ENCODE measurements at regions not wholly inside any gene's neighbourhood (a gene's known extent, or its start where the extent isn't known, plus 50 kb on each side); places are given as distances from the start of the nearest gene placed in this dataset.

DNA sequence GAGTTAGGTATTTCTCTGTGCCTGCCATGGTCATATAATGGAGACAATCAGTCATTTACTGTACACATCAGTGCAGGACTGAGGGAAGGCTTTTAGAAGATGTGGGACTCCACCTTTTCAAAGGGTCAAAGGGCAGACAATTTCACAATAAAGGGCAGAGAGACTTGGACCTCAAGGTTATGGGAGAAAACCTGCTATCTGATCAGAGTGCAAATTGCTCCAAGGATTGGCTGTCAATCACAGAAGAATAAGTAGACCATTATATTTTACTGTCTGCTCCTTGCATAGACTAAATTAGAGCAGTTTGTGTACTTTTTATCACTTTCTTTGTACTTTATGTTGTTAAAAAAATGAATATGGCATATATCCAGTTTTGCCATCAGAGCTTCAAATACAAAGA is 314.9 kb upstream of the ATP11B start:
- Histone ChIP-seq H3K4me1 (ENCODE audit: insufficient read depth, low read length) (no peaks in the 10 kb centered on the region), H3K36me3 (ENCODE audit: insufficient read depth, low read length) (no peaks in the 10 kb centered on the region), H3K27ac (ENCODE audit: low read depth, low read length) (no peak overlapping the region), H3K9me3 (ENCODE audit: low read length) (no peaks in the 10 kb centered on the region), H3K9ac (ENCODE audit: low read length) (no peak overlapping the region), H3K4me3 (ENCODE audit: low read depth in 1 of 2, low read length in 2 of 2) (no peak overlapping the region), H3K27me3 (ENCODE audit: control insufficient read depth in 1 of 2, insufficient read depth in 2 of 2, low read length in 2 of 2) (no peaks in the 10 kb centered on the region)

DNA sequence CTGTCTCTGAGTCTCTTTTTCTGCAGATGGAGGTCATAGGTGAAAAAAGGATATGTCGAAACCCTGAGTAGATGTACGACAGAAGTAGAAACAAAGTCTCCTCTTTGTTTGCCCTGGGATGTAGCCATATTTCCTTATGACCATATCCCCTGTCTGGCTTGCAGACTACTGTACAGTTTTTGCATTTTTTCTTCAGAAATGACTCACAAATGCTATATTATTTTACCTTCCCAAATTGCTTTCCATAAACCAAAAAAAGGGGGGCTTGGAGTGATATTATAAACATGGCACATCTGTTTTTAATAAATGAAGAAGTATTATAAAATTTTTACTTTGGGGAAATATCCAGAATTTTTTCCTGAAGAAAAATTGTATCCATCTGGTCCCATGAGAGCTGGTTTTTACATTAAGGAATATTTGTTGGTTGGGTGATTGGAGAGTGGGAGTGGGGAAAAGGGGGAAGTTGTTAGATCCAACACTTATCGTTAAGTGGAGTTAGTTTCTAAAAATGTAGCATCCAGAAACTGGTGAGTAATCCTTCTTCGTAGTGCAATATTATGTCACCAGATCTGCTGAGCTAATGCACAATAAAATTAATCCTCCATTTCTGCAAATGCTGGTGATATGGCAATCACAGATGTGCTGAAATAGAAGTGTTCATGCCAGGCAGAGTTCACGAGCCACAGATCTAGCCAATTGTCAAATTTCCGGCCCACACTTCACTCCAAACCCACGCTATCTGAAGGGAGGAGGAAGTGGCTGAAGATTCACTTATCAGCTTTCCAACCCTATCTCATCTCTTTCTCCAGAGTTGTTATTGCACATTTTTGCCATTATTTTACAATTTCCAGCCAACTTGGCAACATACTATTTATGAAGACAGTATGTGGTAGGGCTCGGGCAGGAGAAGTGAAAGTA is 313.6 kb upstream of the ATP11B start:
- no peaks in the 10 kb centered on the region for H3K36me3 ChIP-seq (ENCODE audit: insufficient read depth, low read length)

GRCh38 chr3:182482705-182483104 is 310.6 kb upstream of the ATP11B start:
- no peak overlapping the region for H3K27ac ChIP-seq (ENCODE audit: low read depth, low read length)
- no peaks in the 10 kb centered on the region for H3K4me1 ChIP-seq (ENCODE audit: insufficient read depth, low read length)
- H3K9ac ChIP-seq (ENCODE audit: low read length), result no peak overlapping the region
- no peaks in the 10 kb centered on the region for H3K9me3 ChIP-seq (ENCODE audit: low read length)
- H3K36me3 ChIP-seq (ENCODE audit: insufficient read depth, low read length), result no peaks in the 10 kb centered on the region
- H3K27me3 ChIP-seq (ENCODE audit: control insufficient read depth in 1 of 2, insufficient read depth in 2 of 2, low read length in 2 of 2), result no peaks in the 10 kb centered on the region
- no peak overlapping the region for H3K4me3 ChIP-seq (ENCODE audit: low read depth in 1 of 2, low read length in 2 of 2)

More for the DNA sequence above, 313.6 kb upstream of the ATP11B start:
- Histone ChIP-seq H3K27me3 (ENCODE audit: control insufficient read depth in 1 of 2, insufficient read depth in 2 of 2, low read length in 2 of 2) (no peaks in the 10 kb centered on the region), H3K9ac (ENCODE audit: low read length) (no peak overlapping the region), H3K27ac (ENCODE audit: low read depth, low read length) (no peak overlapping the region), H3K9me3 (ENCODE audit: low read length) (no peaks in the 10 kb centered on the region), H3K4me1 (ENCODE audit: insufficient read depth, low read length) (no peaks in the 10 kb centered on the region), H3K4me3 (ENCODE audit: low read depth in 1 of 2, low read length in 2 of 2) (no peak overlapping the region)

- H3K9me3 ChIP-seq (ENCODE audit: low read length), result no peaks in the 10 kb centered on the region
- H3K27ac ChIP-seq (ENCODE audit: low read depth, low read length), result no peak overlapping the region
- no peak overlapping the region for H3K9ac ChIP-seq (ENCODE audit: low read length)
- H3K36me3 ChIP-seq (ENCODE audit: insufficient read depth, low read length), result no peaks in the 10 kb centered on the region
- H3K4me3 ChIP-seq (ENCODE audit: low read depth in 1 of 2, low read length in 2 of 2), result no peak overlapping the region
- H3K27me3 ChIP-seq (ENCODE audit: control insufficient read depth in 1 of 2, insufficient read depth in 2 of 2, low read length in 2 of 2), result no peaks in the 10 kb centered on the region
- H3K4me1 ChIP-seq (ENCODE audit: insufficient read depth, low read length), result no peaks in the 10 kb centered on the region
These were observed 308.6 kb upstream of the ATP11B start for GRCh38 chr3:182484682-182485081.

DNA sequence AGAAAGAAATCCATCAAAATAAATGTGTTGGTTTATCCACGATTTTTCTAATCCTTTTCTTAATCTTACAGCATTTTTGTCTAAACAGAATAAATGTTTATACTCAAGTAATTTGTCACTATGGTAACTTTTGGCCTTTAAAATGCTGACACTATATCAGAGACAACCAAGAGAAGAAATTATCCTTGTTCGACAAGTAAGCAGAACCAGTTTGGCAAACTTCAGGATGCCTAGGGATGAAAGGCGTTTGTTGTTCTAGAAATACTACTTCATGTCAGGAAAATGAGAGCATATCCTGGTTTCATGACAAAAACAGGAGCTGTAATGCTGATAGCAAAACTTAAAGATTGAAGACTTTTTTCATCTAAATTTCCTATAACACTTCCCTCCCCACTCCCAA is 308.0 kb upstream of the ATP11B start:
- H3K4me1 ChIP-seq (ENCODE audit: insufficient read depth, low read length), result no peaks in the 10 kb centered on the region
- no peaks in the 10 kb centered on the region for H3K27me3 ChIP-seq (ENCODE audit: control insufficient read depth in 1 of 2, insufficient read depth in 2 of 2, low read length in 2 of 2)
- H3K36me3 ChIP-seq (ENCODE audit: insufficient read depth, low read length), result no peaks in the 10 kb centered on the region
- no peak overlapping the region for H3K9ac ChIP-seq (ENCODE audit: low read length)
- H3K27ac ChIP-seq (ENCODE audit: low read depth, low read length), result no peak overlapping the region
- H3K9me3 ChIP-seq (ENCODE audit: low read length), result no peaks in the 10 kb centered on the region
- no peak overlapping the region for H3K4me3 ChIP-seq (ENCODE audit: low read depth in 1 of 2, low read length in 2 of 2)

DNA sequence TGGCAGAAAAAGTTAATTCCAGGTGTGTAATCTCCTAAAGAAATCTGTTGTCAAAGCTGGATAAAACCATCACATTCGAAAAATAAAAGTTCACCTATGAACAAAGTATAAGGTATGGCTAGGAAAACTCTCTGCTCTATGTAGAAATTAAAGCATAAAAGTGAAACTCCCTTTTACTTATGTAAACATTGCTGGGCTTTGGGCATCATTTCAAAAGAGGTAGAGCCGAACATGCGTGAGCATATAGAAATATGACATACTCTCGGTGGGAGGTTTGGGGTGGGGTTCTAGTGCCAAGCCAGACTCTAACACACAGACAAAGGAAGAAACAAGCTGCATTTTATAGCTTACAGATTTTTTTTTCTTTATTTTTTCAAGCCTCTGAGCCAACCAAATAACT is 306.8 kb upstream of the ATP11B start:
- Histone ChIP-seq H3K36me3 (ENCODE audit: insufficient read depth, low read length) (no peaks in the 10 kb centered on the region), H3K4me3 (ENCODE audit: low read depth in 1 of 2, low read length in 2 of 2) (no peak overlapping the region), H3K27me3 (ENCODE audit: control insufficient read depth in 1 of 2, insufficient read depth in 2 of 2, low read length in 2 of 2) (no peaks in the 10 kb centered on the region), H3K27ac (ENCODE audit: low read depth, low read length) (no peak overlapping the region), H3K9me3 (ENCODE audit: low read length) (no peaks in the 10 kb centered on the region), H3K4me1 (ENCODE audit: insufficient read depth, low read length) (no peaks in the 10 kb centered on the region), H3K9ac (ENCODE audit: low read length) (no peak overlapping the region)

DNA sequence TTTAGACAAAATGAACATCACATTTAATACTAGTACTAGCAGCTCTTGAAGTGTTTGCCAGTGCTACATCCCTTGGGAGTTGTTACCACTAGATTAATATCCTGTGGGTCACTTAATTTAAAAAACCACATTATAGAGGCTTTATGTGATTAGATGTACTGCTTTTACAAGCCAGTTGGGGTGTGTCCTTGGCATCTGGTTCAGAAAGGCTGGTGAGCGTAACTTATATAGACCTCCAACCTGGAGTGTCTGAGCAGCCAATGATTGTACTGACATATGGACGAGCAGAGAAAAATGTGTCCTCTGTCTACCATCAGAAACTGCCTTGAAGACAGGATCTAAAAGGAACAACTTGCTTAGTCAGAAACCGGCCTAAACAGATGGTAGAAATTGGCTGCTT is 306.2 kb upstream of the ATP11B start:
- no peak overlapping the region for H3K4me3 ChIP-seq (ENCODE audit: low read depth in 1 of 2, low read length in 2 of 2)
- H3K4me1 ChIP-seq (ENCODE audit: insufficient read depth, low read length), result no peaks in the 10 kb centered on the region
- no peak overlapping the region for H3K27ac ChIP-seq (ENCODE audit: low read depth, low read length)
- H3K36me3 ChIP-seq (ENCODE audit: insufficient read depth, low read length), result no peaks in the 10 kb centered on the region
- no peaks in the 10 kb centered on the region for H3K27me3 ChIP-seq (ENCODE audit: control insufficient read depth in 1 of 2, insufficient read depth in 2 of 2, low read length in 2 of 2)
- no peak overlapping the region for H3K9ac ChIP-seq (ENCODE audit: low read length)
- no peaks in the 10 kb centered on the region for H3K9me3 ChIP-seq (ENCODE audit: low read length)

GRCh38 chr3:182487611-182488010 is 305.7 kb upstream of the ATP11B start:
- Histone ChIP-seq H3K27ac (ENCODE audit: low read depth, low read length) (no peak overlapping the region), H3K36me3 (ENCODE audit: insufficient read depth, low read length) (no peaks in the 10 kb centered on the region), H3K4me1 (ENCODE audit: insufficient read depth, low read length) (no peaks in the 10 kb centered on the region), H3K9ac (ENCODE audit: low read length) (no peak overlapping the region), H3K4me3 (ENCODE audit: low read depth in 1 of 2, low read length in 2 of 2) (no peak overlapping the region), H3K9me3 (ENCODE audit: low read length) (no peaks in the 10 kb centered on the region), H3K27me3 (ENCODE audit: control insufficient read depth in 1 of 2, insufficient read depth in 2 of 2, low read length in 2 of 2) (no peaks in the 10 kb centered on the region)

GRCh38 chr3:182490596-182491491 is 302.5 kb upstream of the ATP11B start:
- Histone ChIP-seq H3K4me3 (ENCODE audit: low read depth in 1 of 2, low read length in 2 of 2) (no peak overlapping the region), H3K27ac (ENCODE audit: low read depth, low read length) (no peak overlapping the region), H3K27me3 (ENCODE audit: control insufficient read depth in 1 of 2, insufficient read depth in 2 of 2, low read length in 2 of 2) (no peaks in the 10 kb centered on the region), H3K9ac (ENCODE audit: low read length) (no peak overlapping the region), H3K9me3 (ENCODE audit: low read length) (no peaks in the 10 kb centered on the region), H3K36me3 (ENCODE audit: insufficient read depth, low read length) (no peaks in the 10 kb centered on the region), H3K4me1 (ENCODE audit: insufficient read depth, low read length) (no peaks in the 10 kb centered on the region)

GRCh38 chr3:182491577-182491976 is 301.7 kb upstream of the ATP11B start:
- H3K4me3 ChIP-seq (ENCODE audit: low read depth in 1 of 2, low read length in 2 of 2), result no peak overlapping the region

DNA sequence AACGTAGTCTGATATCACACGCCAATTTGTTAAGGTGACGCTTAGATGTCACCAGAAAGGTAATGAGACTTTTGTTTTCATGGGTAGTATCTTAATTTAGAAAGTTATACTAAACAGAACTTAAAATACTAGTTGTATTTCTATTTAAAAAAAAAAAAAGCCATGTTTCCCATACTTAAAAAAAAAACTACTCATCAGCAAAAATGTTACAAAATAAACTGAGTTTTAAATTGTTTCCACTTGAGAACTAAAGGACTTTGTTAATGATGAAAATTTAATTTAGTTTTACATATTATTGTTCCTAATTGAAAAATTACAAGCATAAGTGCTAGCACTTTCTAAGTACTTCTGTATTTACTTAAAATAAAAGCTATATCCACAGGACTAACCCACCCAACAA is 300.8 kb upstream of the ATP11B start:
- H3K36me3 ChIP-seq (ENCODE audit: insufficient read depth, low read length), result no peaks in the 10 kb centered on the region
- no peaks in the 10 kb centered on the region for H3K9me3 ChIP-seq (ENCODE audit: low read length)
- no peaks in the 10 kb centered on the region for H3K27me3 ChIP-seq (ENCODE audit: control insufficient read depth in 1 of 2, insufficient read depth in 2 of 2, low read length in 2 of 2)
- H3K4me1 ChIP-seq (ENCODE audit: insufficient read depth, low read length), result no peaks in the 10 kb centered on the region
- H3K27ac ChIP-seq (ENCODE audit: low read depth, low read length), result no peak overlapping the region
- H3K4me3 ChIP-seq (ENCODE audit: low read depth in 1 of 2, low read length in 2 of 2), result no peak overlapping the region
- no peak overlapping the region for H3K9ac ChIP-seq (ENCODE audit: low read length)

More at GRCh38 chr3:182491577-182491976, 301.7 kb upstream of the ATP11B start:
- Histone ChIP-seq H3K27me3 (ENCODE audit: control insufficient read depth in 1 of 2, insufficient read depth in 2 of 2, low read length in 2 of 2) (no peaks in the 10 kb centered on the region), H3K4me1 (ENCODE audit: insufficient read depth, low read length) (no peaks in the 10 kb centered on the region), H3K9ac (ENCODE audit: low read length) (no peak overlapping the region), H3K9me3 (ENCODE audit: low read length) (no peaks in the 10 kb centered on the region), H3K27ac (ENCODE audit: low read depth, low read length) (no peak overlapping the region), H3K36me3 (ENCODE audit: insufficient read depth, low read length) (no peaks in the 10 kb centered on the region)
